Breast epithelium (tissue), 3 donors: ENCODE measurements at regions not wholly inside any gene's neighbourhood (a gene's known extent, or its start where the extent isn't known, plus 50 kb on each side); places are given as distances from the start of the nearest gene placed in this dataset.

Experiments used
- CTCF ChIP-seq, 3 donors: fragments of 450-650 bp; IDR thresholded peaks; one replicate each; pipeline ENCODE4 v1.5.1; 2016 to 2017; ENCODE audit warnings: antibody characterized with exemption in 3 of 3, mild to moderate bottlenecking in 3 of 3, moderate library complexity in 3 of 3
- POLR2A ChIP-seq: fragments of 450-650 bp; IDR thresholded peaks from one replicate; pipeline ENCODE4 v1.6.1; 2016; ENCODE audit warnings: antibody characterized with exemption, mild to moderate bottlenecking, moderate library complexity
- POLR2AphosphoS5 ChIP-seq, 3 donors: sonication (generic); formaldehyde crosslinking; IDR thresholded peaks; one replicate each; pipeline ENCODE4 v1.6.1; 2017; ENCODE audit warnings: antibody characterized with exemption in 3 of 3

- TF ChIP-seq POLR2A (no peak), CTCF (IDR thresholded peaks at IDR 0.05) (no peak), POLR2AphosphoS5 (IDR thresholded peaks at IDR 0.05) (no peak)
Observed at GRCh38 chr12:127077262-127078045, 1189.5 kb upstream of the TMEM132C start.
